ENCODE measurements at regions not wholly inside any gene's neighbourhood (a gene's known extent, or its start where the extent isn't known, plus 50 kb on each side); places are given as distances from the start of the nearest gene placed in this dataset.

- no peak for TF ChIP-seq NFRKB (IDR thresholded peaks at IDR 0.05)
- no peak for TF ChIP-seq ARNT (IDR thresholded peaks at IDR 0.05)
- TF ChIP-seq HDGF (IDR thresholded peaks at IDR 0.05; ENCODE audit: borderline replicate concordance) = no peak
- no peak for TF ChIP-seq BHLHE40 (IDR thresholded peaks at IDR 0.05; ENCODE audit: borderline replicate concordance)
- no peak for TF ChIP-seq TARDBP (IDR thresholded peaks at IDR 0.05)
- no peak for TF ChIP-seq FOXA1 (IDR thresholded peaks at IDR 0.05)
- TF ChIP-seq ZNF384 (IDR thresholded peaks at IDR 0.05) = no peak
- TF ChIP-seq ELF4 (IDR thresholded peaks at IDR 0.05) = no peak
- TF ChIP-seq LEF1 (IDR thresholded peaks at IDR 0.05; ENCODE audit: borderline replicate concordance) = no peak
- TF ChIP-seq SUZ12 (IDR thresholded peaks at IDR 0.05) = no peak
These were observed 107.8 kb upstream of the VAV3 start for GRCh38 chr1:108072776-108073175.

Data from HEK293T (cell line).